Vagina (tissue), 2 donors: ENCODE measurements at regions not wholly inside any gene's neighbourhood (a gene's known extent, or its start where the extent isn't known, plus 50 kb on each side); places are given as distances from the start of the nearest gene placed in this dataset.

Experiments
- CTCF ChIP-seq, 3 experiments: fragments of 450-650 bp in 2 of 3; fragments of 200-600 bp in 1 of 3; sonication (generic) in 1 of 3; IDR thresholded peaks; one replicate each; pipeline ENCODE4 v1.5.1; 2017 to 2019; ENCODE audit warnings: antibody characterized with exemption in 3 of 3, mild to moderate bottlenecking in 2 of 3, moderate library complexity in 2 of 3
- POLR2A ChIP-seq, 2 donors: fragments of 450-650 bp; IDR thresholded peaks; one replicate each; pipeline ENCODE4 v1.6.1; 2017; ENCODE audit warnings: antibody characterized with exemption in 2 of 2, mild to moderate bottlenecking in 2 of 2, moderate library complexity in 2 of 2

- TF ChIP-seq CTCF (IDR thresholded peaks at IDR 0.05) (no peak), POLR2A (IDR thresholded peaks at IDR 0.05) (no peak)
Measured at GRCh38 chr6:99850841-99851240, 143.2 kb downstream of the MCHR2 start.
